GM10248 (cell line): ENCODE measurements at regions not wholly inside any gene's neighbourhood (a gene's known extent, or its start where the extent isn't known, plus 50 kb on each side); places are given as distances from the start of the nearest gene placed in this dataset.
"Not testable (repeated sequence)": the region's sequence is repeated elsewhere in the genome, so short reads cannot be mapped to it uniquely, and the experiment has no call there.

Experiments
- CTCF ChIA-PET: fragments of 300-600 bp; sonication (Branson Sonifier 250); formaldehyde crosslinking; extraction: SDS; loops from one replicate; lab custom pipeline; 2021; ENCODE audit warnings: antibody characterized with exemption; lab: Yijun Ruan, JAX
- POLR2A ChIA-PET: fragments of 350-650 bp; sonication (Branson Sonifier 250); formaldehyde crosslinking; extraction: SDS; loops from one replicate; lab custom pipeline; 2020; ENCODE audit warnings: antibody characterized with exemption; lab: Yijun Ruan, JAX
- DNase-seq: peaks from one replicate; pipeline ENCODE4 v3.0.0; 2012; ENCODE audit errors: extremely low spot score
- TF ChIP-seq, protein P1 (sequence below): IDR thresholded peaks from 2 replicates; pipeline ENCODE4 v1.5.1; 2012; ENCODE audit warnings: mild to moderate bottlenecking, low read depth; ENCODE audit errors: extremely low read depth, missing control alignments, control extremely low read depth

DNA sequence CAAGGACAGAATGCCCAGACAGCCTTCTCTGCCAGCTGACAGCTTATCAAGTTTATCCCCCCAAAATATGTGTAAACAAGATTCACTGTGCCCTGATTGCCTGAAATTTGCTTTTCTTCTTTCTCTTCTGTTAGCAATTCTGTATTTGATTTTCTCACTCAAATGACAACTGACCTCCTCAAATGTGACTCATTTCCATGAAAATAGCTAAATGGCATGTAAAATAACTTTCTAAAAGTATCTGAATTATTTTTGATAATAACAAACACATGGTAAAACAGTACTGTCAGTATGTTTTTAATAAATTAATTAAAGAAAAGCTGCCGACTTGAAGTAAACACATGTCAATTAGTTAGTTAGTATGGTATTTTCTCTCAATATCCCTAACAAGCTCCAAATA is 202.3 kb upstream of the STAC start:
- DNase-seq: no peak
- ChIA-PET CTCF (interaction anchor here (1.0 to 1.3 kb wide), 2 partner anchors 11 to 16 kb away, joined by 3 read pairs; no protein-coding TSS in a partner anchor), POLR2A (no interaction called here)
- TF ChIP-seq, protein P1, sequence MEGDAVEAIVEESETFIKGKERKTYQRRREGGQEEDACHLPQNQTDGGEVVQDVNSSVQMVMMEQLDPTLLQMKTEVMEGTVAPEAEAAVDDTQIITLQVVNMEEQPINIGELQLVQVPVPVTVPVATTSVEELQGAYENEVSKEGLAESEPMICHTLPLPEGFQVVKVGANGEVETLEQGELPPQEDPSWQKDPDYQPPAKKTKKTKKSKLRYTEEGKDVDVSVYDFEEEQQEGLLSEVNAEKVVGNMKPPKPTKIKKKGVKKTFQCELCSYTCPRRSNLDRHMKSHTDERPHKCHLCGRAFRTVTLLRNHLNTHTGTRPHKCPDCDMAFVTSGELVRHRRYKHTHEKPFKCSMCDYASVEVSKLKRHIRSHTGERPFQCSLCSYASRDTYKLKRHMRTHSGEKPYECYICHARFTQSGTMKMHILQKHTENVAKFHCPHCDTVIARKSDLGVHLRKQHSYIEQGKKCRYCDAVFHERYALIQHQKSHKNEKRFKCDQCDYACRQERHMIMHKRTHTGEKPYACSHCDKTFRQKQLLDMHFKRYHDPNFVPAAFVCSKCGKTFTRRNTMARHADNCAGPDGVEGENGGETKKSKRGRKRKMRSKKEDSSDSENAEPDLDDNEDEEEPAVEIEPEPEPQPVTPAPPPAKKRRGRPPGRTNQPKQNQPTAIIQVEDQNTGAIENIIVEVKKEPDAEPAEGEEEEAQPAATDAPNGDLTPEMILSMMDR: no peak

DNA sequence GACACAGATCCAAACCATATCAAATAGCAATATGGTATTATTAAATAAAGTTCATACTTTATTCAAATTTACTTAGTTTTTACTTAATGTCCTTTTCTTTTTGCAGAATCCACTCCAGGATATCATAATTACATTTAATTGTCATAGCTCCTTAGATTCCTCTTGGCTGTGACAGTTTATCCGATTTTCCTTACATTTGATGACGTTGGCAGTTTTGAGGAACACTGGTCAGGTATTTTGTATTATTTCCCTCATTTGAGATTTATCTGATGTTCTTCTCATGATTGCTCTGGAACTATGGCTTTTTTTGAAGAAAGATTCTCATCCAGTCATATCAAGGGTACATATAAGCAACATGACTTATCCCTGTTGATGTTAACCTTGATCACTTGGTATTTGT is 198.3 kb upstream of the STAC start:
- TF ChIP-seq, protein P1: no peak
- POLR2A ChIA-PET: no interaction called here
- no peak for DNase-seq
- CTCF ChIA-PET: no interaction called here

DNA sequence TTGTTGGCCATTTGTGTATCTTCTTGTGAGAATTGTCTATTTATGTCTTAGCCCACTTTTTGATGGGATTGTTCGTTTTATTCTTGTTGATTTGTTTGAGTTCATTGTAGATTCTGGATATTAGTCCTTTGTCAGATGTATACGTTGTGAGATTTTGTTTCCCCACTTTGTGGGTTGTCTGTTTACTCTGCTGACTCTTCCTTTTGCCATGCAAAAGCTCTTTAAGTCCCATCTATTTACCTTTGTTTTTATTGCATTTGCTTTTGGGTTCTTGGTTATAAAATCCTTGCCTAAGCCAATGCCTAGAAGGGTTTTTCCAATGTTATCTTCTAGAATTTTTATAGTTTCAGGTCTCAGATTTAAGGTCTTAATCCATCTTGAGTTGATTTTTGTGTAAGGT is 193.1 kb upstream of the STAC start:
- DNase-seq, CTCF ChIA-PET, POLR2A ChIA-PET: not testable (repeated sequence)

DNA sequence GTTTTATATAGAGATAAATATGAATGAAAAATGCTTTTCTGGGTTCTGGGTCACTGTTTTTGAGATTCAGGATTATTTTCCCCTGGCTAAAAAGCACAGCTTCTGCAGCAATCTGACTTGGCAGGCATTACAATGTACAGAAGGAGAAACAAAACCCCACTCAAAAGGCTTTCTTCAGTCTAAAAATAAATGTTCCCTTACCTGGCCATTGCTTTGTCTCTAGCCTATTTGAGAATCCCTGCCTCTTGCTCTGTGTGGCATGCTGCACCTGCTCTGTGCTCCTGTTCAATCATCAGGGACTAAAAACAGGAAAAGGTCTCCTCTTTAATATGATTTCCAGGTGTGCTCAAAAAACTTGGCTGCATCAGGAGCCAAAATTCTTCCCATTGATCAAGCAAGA is 187.4 kb upstream of the STAC start:
- CTCF ChIA-PET: no interaction called here
- POLR2A ChIA-PET: no interaction called here
- DNase-seq: no peak
- TF ChIP-seq, protein P1: no peak

DNA sequence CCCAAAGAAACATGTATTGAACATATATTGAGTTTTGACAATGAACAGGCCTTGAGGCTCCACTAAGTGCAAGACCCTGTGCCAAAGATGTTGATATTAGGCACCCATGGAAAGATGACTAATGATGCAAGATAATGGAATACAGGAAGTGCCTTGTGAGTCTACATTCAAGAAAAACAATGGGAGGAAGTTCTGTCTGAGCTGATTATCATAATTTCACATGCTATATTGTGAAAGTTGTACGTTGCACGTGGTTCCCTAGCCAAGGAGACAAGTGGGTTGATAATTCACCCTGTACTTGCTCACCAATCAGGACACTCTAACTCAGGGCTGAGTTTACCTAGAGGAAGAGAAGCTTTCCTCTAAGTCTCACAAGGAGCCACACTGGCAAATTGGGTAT is 186.9 kb upstream of the STAC start:
- POLR2A ChIA-PET: no interaction called here
- TF ChIP-seq, protein P1: no peak
- CTCF ChIA-PET: no interaction called here
- DNase-seq: no peak

DNA sequence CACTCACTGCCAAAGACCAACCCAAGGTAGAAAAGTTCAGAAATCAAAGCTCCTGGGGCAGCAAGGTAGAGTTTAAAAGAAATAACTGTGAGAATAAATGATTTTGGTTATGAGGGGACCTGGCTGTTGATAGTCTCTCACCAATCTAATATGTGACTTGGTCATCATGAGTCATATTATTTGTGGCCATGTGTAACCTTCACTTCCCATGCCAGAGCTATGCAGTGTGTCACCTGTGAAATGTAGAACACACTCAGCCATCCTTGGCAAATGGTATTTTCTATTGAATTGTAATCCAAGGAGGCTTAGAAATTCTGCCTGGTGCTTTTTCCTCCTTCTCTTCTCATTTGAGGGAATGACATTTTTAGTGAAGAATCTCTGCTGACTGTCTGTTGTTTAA is 184.2 kb upstream of the STAC start:
- TF ChIP-seq, protein P1: no peak

DNA sequence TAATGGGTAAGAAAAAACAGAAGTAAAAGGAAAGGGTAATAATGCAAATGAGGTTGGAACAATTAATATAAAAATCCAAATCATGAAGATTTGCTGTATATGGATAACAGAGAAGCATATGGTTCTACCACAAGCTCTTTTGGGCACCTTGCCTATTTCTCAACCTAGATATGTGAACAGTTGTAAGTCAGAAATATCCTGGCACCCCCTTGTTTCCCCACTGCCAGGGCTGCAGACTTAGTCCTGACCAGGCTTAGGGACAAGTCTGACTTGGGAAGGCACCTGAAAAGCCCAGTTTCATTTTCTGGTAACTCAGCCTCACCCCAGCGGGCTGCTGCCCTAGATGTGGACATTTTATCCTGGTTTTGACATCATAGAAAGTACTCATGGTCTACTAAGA is 183.2 kb upstream of the STAC start:
- POLR2A ChIA-PET: no interaction called here
- CTCF ChIA-PET: no interaction called here
- TF ChIP-seq, protein P1: no peak
- no peak for DNase-seq

More for the DNA sequence above, 184.2 kb upstream of the STAC start:
- ChIA-PET CTCF (interaction anchor here (1.0 kb wide), 1 partner anchor 14 kb away, joined by 3 read pairs; no protein-coding TSS in a partner anchor), POLR2A (no interaction called here)
- DNase-seq: no peak
